Stimulated activated CD4-positive, alpha-beta T cell treated with anti-CD3 and anti-CD28 coated beads, Interleukin-2, amount 100 ng/mL, for 48 hours (primary cell): ENCODE measurements at regions not wholly inside any gene's neighbourhood (a gene's known extent, or its start where the extent isn't known, plus 50 kb on each side); places are given as distances from the start of the nearest gene placed in this dataset.

Experiments used
- DNase-seq, 2 donors: peaks; one replicate each; pipeline ENCODE4 v3.0.0-alpha.2; 2020

- DNase-seq: no peak
Measured at GRCh38 chr1:30400507-30400906, 322.9 kb downstream of the MATN1 start.

GRCh38 chr1:30399026-30399425 lies 324.4 kb downstream of the MATN1 start:
- DNase-seq: no peak

GRCh38 chr1:30397576-30397975 lies 325.8 kb downstream of the MATN1 start:
- no peak for DNase-seq

GRCh38 chr1:30395631-30396030 lies 327.8 kb downstream of the MATN1 start:
- DNase-seq: no peak

- DNase-seq: no peak
Measured at GRCh38 chr1:30388386-30388785, 335.0 kb downstream of the MATN1 start.

- DNase-seq: no peak
Measured at GRCh38 chr1:30386156-30386926, 337.0 kb downstream of the MATN1 start.

GRCh38 chr1:30385246-30385995 lies 338.0 kb downstream of the MATN1 start:
- no peak for DNase-seq

GRCh38 chr1:30384286-30385245 lies 338.8 kb downstream of the MATN1 start:
- DNase-seq: no peak

GRCh38 chr1:30383221-30383711 lies 340.1 kb downstream of the MATN1 start:
- no peak for DNase-seq

- DNase-seq: no peak
Measured at GRCh38 chr1:30382496-30382895, 340.9 kb downstream of the MATN1 start.

GRCh38 chr1:30381671-30382365 lies 341.6 kb downstream of the MATN1 start:
- no peak for DNase-seq

GRCh38 chr1:30381266-30381665 lies 342.1 kb downstream of the MATN1 start:
- no peak for DNase-seq

- no peak for DNase-seq
Measured at GRCh38 chr1:30380625-30380984, 342.8 kb downstream of the MATN1 start.

GRCh38 chr1:30379684-30380624 lies 343.4 kb downstream of the MATN1 start:
- peak; percentile 32 to 49 for DNase-seq

- DNase-seq: no peak
Measured at GRCh38 chr1:30378991-30379581, 344.3 kb downstream of the MATN1 start.

- no peak for DNase-seq
Measured at GRCh38 chr1:30378003-30378596, 345.3 kb downstream of the MATN1 start.

- no peak for DNase-seq
Measured at GRCh38 chr1:30377230-30378002, 346.0 kb downstream of the MATN1 start.

- no peak for DNase-seq
Measured at GRCh38 chr1:30376054-30376697, 347.2 kb downstream of the MATN1 start.

GRCh38 chr1:30375156-30375555 lies 348.2 kb downstream of the MATN1 start:
- no peak for DNase-seq
